VCaP (cell line): ENCODE measurements at regions not wholly inside any gene's neighbourhood (a gene's known extent, or its start where the extent isn't known, plus 50 kb on each side); places are given as distances from the start of the nearest gene placed in this dataset.

Experiments
- H3K27ac ChIP-seq: fragments of 450-650 bp; 2 replicates; pipeline ENCODE4 v1.5.1; 2017
- TF ChIP-seq, protein P1 (sequence below): fragments of 450-650 bp; conservative IDR thresholded peaks from 2 replicates; pipeline ENCODE4 v1.5.1; 2017; ENCODE audit warnings: mild to moderate bottlenecking, moderate library complexity

DNA sequence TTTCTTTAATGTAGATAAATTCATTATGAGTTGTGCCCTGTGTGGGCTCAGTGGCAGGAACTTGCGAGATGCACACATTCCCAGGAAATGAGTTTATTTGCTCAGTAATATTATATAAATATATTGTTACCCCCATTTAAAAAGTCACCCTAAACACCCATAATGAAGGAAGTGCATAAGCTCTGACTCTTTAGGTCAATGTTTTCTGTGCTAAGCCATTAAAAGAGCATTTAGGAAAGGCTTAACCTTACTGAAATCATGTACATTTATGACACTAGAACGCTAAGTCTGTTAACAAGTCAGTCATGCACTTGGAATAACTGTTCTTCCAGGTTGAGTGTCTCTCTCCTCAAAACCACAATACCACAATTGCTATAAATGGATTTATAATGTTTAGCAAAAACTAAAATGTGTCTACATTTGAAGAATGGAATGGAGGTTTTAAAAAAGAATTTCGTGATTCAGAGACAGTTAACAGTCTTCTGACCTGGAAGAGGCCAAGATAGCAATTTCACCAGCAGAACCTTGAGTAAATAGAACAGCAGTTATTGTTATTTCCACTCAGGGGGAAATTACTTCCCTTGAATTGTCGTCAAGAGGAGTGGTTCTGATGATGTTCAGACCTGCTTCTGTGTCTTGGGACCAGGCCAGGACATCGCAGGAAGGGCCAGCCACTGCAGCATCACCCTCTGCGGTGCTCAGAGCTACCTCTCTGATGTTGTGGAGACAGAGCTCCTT, 91.1 kb upstream of the VEGFC start:
- TF ChIP-seq, protein P1, sequence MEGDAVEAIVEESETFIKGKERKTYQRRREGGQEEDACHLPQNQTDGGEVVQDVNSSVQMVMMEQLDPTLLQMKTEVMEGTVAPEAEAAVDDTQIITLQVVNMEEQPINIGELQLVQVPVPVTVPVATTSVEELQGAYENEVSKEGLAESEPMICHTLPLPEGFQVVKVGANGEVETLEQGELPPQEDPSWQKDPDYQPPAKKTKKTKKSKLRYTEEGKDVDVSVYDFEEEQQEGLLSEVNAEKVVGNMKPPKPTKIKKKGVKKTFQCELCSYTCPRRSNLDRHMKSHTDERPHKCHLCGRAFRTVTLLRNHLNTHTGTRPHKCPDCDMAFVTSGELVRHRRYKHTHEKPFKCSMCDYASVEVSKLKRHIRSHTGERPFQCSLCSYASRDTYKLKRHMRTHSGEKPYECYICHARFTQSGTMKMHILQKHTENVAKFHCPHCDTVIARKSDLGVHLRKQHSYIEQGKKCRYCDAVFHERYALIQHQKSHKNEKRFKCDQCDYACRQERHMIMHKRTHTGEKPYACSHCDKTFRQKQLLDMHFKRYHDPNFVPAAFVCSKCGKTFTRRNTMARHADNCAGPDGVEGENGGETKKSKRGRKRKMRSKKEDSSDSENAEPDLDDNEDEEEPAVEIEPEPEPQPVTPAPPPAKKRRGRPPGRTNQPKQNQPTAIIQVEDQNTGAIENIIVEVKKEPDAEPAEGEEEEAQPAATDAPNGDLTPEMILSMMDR: no peak
- H3K27ac ChIP-seq: no peak overlapping the region

DNA sequence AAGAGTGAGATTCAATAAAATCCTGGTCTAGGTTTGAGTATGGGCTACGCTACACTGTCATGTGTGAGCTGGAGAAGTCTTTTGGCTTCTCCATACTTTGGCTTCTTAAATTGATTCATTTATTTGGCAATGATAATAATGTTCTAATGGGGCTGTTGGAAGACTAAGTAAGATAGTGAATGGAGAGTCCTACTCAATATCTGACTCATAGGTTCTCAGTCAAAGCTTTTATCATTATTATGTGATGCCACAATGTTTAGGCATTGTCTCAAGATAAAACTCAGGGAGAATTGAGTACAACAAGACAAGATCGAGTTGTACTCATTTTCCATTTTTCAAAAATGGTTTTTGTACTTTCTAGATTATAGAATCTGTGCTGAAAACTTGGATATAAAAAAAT, 92.5 kb upstream of the VEGFC start:
- TF ChIP-seq, protein P1: no peak
- no peak overlapping the region for H3K27ac ChIP-seq

DNA sequence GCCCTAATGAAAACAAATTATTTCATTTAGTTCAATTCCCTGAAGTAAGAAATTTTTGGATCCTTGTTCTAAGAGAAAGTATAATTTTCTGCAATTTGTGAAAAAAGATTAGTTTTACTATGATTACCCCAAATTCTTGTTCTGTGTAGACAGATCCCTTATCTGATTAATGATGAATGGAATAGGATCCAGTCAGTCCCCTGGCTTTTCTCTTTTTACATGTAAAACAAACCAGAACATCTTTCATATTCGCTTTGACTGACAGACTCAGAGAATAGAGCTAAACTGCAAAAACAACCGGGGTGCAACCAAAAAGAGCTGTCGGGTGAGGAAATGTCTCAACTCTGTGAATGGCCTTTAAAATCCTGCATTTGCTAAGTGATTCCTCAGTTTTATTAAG, 93.4 kb upstream of the VEGFC start:
- TF ChIP-seq, protein P1: no peak
- H3K27ac ChIP-seq: no peak overlapping the region

DNA sequence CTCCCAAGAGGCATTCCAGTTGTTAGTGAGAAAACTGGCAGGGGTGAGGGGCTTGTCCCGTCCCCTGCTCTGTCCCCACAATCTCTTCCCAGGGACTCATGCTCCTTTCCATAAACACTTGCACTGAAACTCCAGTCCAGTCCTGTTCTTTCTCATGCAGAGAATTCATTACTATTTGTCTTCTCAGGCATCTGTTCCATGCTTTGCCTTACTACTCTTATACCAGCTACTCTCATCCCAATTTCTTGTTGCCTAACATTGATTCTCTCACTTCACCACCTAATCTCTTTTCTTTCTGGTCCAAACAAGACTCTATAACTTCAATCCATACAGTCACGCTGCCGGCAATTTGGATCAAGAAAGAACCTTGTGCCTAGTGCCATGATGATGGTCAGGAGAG, 97.1 kb upstream of the VEGFC start:
- TF ChIP-seq, protein P1: no peak
- H3K27ac ChIP-seq: no peak overlapping the region

DNA sequence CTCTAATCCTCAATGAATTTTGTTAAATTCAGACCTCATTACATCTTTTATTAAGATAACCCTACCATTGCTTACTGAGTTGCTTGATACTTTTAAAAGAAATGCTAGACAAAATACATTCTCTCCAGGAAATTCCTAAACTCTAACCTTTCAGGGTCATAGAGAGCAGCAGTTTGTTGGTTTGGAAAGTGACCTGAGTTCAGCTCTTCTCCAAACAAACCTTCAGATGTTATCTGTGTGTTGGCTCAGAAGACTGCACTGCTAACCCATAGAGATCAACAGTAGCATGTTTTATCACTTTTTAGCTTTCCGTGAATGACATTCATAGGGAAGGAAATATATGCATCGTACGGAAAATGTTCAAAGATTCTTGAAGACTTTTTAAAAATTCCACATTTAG, 101.8 kb upstream of the VEGFC start:
- TF ChIP-seq, protein P1: no peak
- H3K27ac ChIP-seq: no peak overlapping the region

DNA sequence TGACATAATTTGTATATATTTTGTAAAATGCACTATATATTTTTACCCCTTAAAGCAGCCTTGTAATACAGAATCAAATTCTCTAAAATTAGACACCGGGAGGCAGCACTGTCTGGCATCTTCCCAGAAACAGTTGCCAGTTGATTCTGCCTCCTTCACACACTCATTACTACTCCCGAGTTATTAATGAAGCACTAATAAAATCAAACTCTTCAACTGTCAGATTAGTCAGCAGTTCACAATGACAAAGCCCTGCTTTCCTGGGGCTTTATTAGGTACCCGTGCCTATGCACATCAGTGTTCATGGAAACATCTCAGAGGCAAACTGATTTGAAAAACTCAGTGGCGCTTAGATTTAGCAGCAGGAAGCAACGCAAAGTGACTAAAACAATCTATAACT, 103.5 kb upstream of the VEGFC start:
- TF ChIP-seq, protein P1: no peak
- H3K27ac ChIP-seq: no peak overlapping the region

DNA sequence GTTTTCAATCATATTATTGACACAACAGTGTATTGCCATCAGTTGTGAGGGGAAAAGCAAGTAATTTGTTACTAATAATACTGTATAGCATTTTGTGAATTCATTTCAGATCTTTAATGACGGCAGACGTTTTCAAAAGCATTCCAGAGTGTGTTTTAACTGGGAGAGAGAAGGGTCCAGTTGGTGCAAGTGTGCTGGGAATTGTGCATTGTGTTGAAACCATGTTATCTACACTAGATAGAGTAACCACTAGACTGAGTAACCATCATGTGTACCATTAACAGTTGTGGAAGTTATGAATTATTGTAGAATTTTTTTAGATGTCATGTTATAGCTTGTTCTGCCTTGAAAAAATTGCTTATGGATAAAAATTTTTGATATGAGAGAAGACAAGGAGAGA, 104.5 kb upstream of the VEGFC start:
- H3K27ac ChIP-seq: no peak overlapping the region
- TF ChIP-seq, protein P1: no peak
